RKO (cell line): ENCODE measurements at regions not wholly inside any gene's neighbourhood (a gene's known extent, or its start where the extent isn't known, plus 50 kb on each side); places are given as distances from the start of the nearest gene placed in this dataset.
A peak's percentile ranks its signal among the peaks of the same experiment; 100 is the strongest.
"Not testable (repeated sequence)": the region's sequence is repeated elsewhere in the genome, so short reads cannot be mapped to it uniquely, and the experiment has no call there.

ENCODE experiments used
- DNase-seq: peaks from one replicate; pipeline ENCODE4 v3.0.0-alpha.2; 2016; ENCODE audit warnings: low spot score

DNA sequence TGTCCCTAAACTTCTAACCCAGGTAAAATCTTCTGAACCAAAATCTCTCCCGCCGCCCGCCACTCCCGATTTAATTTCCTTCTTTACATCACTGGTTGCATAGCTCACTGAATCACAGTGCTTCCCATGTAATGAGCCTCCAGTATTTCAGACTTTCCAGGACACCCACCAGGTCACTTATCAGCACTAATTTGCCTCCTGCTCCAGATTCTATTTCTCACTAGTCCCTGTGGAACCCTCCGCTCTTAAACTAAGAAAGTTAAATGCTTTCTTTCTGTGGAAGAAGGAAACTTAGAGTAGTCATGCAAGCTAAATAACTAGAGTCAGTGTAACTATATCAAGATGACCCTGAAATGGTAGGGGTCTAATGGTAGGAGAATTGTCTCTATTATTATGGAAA, 106.6 kb upstream of the OPCML start:
- no peak for DNase-seq

- no peak for DNase-seq
Measured at GRCh38 chr11:133636711-133637355, 104.5 kb upstream of the OPCML start.

- DNase-seq = no peak
Measured at GRCh38 chr11:133635244-133635739, 103.0 kb upstream of the OPCML start.

GRCh38 chr11:133628371-133628770, 96.1 kb upstream of the OPCML start:
- DNase-seq = not testable (repeated sequence)

DNA sequence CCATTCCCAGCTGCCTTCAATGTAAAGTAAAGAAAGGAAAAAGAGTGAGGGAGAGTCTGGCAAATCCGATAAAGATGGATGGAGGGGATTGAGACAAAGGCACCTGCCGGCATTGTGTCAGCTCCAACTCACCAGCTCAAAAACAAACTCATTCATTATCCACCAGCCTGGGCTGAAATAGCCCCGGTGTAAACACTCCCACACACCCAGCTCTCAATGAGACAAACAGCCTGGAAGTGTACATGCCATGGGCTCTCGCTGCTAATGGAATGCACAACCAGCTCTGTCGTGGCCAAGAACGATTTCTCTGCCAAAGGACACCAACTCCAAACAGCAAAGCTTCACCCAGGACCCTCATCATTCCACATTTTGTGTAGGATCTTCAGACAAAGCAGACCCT, 89.3 kb upstream of the OPCML start:
- no peak for DNase-seq

- DNase-seq = peak; percentile 52
Measured at GRCh38 chr11:133619973-133620372, 87.7 kb upstream of the OPCML start.

DNA sequence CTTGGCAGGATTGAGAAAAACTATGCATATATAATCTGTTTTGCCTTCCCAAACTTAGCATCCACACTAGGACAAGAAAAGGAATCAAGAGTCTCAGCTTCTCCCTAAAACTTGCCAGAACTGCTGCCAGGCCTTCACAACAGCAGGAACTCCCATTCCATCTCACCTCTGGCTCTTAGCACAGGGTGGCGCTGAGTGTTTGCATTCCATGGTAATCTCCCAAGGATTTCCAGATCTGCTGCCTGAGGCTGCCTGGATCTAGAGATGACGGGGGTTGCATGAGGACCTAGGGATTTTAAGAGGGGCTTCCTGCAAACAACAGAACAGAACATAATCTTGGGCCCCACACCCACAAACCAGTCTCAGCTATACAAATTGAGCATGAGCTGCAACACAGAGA, 87.1 kb upstream of the OPCML start:
- DNase-seq = no peak

- no peak for DNase-seq
Measured at GRCh38 chr11:133618544-133618943, 86.2 kb upstream of the OPCML start.

- DNase-seq = no peak
Measured at GRCh38 chr11:133608496-133608895, 76.2 kb upstream of the OPCML start.

DNA sequence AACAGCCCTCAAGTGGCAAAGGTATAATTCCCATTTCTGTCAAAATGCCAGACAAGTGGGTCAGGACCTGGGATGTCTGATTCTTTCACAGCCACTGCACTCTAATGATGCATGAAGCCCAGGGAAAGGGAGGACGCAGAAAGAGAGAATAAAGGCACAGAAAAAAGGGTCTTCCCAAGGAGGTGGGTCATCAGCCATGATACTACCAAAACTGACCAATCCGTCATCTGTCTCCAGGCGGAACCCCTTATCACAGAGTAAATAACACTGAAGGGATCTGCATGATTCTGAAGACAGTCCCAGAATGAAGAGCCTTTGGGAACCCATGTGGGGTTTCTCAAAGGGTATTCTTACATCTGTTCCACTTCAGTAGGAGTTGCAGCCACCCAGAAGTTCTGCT, 73.8 kb upstream of the OPCML start:
- no peak for DNase-seq

GRCh38 chr11:133605482-133605881, 73.2 kb upstream of the OPCML start:
- no peak for DNase-seq

DNA sequence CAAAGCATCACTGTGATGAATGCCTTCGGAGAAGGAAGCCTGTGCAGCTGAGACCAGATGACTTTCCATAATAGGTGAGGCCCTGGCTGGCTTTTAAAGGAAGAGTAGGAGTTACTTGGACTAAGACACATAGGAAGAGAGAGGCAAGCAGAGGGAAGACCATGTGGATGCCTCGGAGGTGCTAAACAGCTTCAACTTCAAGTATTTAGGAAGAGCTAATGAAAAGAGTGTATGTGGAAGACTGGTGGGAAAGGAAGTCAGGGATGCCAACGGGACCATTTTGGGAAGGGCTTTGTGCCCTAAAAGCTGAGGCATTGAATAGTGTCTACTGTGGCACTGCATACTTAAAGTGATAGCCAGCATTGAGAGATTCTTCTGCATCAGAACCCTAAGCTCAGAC, 69.3 kb upstream of the OPCML start:
- no peak for DNase-seq

DNA sequence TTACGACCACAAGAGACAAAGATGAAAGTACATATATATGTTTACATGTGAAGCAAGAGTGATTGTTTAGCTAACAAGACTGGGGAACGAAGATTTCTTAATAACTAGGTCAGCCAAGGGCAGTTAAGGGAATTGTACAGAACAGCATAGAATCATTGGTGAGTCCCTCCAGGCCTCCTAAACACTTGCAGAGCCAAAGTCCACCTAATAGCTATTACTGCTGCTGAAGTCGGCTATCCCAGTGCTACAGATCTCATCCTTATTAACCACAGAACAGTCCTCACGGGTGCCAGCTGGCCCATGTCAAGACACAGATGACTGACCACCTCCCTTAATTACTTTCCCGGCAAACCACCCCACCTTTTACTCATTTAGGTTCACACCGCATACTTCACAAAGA, 68.5 kb upstream of the OPCML start:
- DNase-seq = no peak

GRCh38 chr11:133600306-133600705, 68.0 kb upstream of the OPCML start:
- DNase-seq = no peak

GRCh38 chr11:133598906-133599305, 66.6 kb upstream of the OPCML start:
- no peak for DNase-seq

DNA sequence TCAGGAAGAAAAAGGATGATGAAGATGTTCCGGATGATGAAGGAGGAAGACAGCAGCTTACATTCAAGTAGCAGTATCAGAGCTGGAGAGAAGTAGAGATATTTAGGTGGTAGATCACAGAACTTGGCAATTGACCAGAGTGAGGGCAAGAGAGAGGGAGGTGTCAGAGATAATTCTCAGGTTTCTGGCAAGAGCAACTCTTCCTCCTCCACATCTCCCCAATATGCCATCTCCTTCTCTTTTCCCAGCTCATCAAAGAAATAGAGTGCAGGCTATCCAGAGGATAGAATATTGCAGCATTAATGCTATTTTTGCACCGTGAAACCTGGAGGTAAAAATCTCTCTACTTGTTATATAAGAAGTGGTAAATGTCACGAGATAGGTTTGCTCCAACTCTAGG, 64.9 kb upstream of the OPCML start:
- DNase-seq = no peak

DNA sequence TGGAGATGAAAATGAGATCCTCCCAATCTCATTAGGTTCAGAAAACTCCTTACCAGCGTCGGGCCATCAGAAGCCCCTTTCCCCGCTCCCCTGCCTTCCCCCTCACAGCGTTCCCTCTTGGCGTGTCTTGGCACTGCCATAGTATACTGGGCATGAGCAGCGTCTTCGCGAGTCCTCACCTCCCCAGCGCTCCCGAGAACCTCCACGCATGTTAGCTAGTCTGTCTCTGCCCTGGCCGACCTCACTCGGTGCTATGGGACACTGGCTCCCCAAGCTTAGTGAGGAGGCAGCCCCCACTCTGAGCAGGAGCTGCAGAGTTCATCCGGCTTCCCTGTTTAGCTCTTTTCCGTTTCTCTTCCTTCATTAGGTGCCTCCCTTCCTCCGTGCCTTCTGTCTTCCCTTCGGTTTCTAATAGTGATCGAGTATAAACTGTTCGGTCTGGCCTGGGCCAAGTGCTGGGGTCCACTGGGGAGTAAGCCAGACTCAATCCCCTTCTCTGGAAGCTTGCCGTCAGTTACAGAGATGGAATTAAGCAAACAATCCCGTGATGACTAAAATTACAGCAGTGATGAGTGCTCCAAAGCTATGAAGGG, 63.8 kb upstream of the OPCML start:
- no peak for DNase-seq

GRCh38 chr11:133593036-133593435, 60.7 kb upstream of the OPCML start:
- no peak for DNase-seq

- DNase-seq = no peak
Measured at GRCh38 chr11:133586903-133587517, 54.7 kb upstream of the OPCML start.

GRCh38 chr11:133582750-133583149, 50.4 kb upstream of the OPCML start:
- DNase-seq = no peak

DNA sequence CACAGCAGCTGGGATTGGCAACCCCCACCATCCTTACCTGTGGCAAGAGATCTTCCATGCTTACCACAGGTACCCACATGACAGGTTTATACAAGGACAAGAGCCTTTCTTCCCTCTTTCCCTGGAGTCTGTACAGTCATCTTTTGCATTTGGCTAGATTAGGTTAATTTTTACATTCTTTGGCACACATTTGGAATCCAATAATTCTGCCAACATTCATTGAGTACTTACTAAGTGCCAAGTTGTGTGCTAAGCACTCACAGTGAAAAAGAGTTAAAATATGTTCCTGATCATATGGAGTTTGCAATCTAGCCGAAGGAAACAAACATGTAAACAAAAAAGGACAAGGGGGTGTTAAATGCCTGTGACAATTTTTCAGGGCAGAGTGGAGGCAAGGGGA, 50.0 kb upstream of the OPCML start:
- DNase-seq = no peak
